ENCODE measurements at regions not wholly inside any gene's neighbourhood (a gene's known extent, or its start where the extent isn't known, plus 50 kb on each side); places are given as distances from the start of the nearest gene placed in this dataset.

GRCh38 chr5:153005711-153006110 is 484.8 kb upstream of the GRIA1 start:
- no peak for DNase-seq (ENCODE audit: low read depth)

- DNase-seq (ENCODE audit: low read depth) = no peak
These were observed 483.8 kb upstream of the GRIA1 start for GRCh38 chr5:153006681-153007080.

GRCh38 chr5:153014194-153014593 is 476.3 kb upstream of the GRIA1 start:
- DNase-seq (ENCODE audit: low read depth) = no peak

- DNase-seq (ENCODE audit: low read depth) = no peak
These were observed 472.3 kb upstream of the GRIA1 start for GRCh38 chr5:153018121-153018520.

GRCh38 chr5:153030755-153031725 is 459.4 kb upstream of the GRIA1 start:
- DNase-seq (ENCODE audit: low read depth) = no peak

- no peak for DNase-seq (ENCODE audit: low read depth)
These were observed 451.0 kb upstream of the GRIA1 start for GRCh38 chr5:153039501-153039900.

GRCh38 chr5:153043886-153044285 is 446.6 kb upstream of the GRIA1 start:
- DNase-seq (ENCODE audit: low read depth) = no peak

GRCh38 chr5:153050496-153051179 is 439.8 kb upstream of the GRIA1 start:
- DNase-seq (ENCODE audit: low read depth) = no peak

- DNase-seq (ENCODE audit: low read depth) = no peak
These were observed 424.2 kb upstream of the GRIA1 start for GRCh38 chr5:153066281-153066680.

- no peak for DNase-seq (ENCODE audit: low read depth)
These were observed 422.6 kb upstream of the GRIA1 start for GRCh38 chr5:153067869-153068268.

- no peak for DNase-seq (ENCODE audit: low read depth)
These were observed 411.1 kb upstream of the GRIA1 start for GRCh38 chr5:153079396-153079795.

GRCh38 chr5:153080940-153081339 is 409.5 kb upstream of the GRIA1 start:
- no peak for DNase-seq (ENCODE audit: low read depth)

GRCh38 chr5:153081385-153081784 is 409.1 kb upstream of the GRIA1 start:
- no peak for DNase-seq (ENCODE audit: low read depth)

- no peak for DNase-seq (ENCODE audit: low read depth)
These were observed 406.0 kb upstream of the GRIA1 start for GRCh38 chr5:153084511-153084910.

GRCh38 chr5:153086486-153086885 is 404.0 kb upstream of the GRIA1 start:
- DNase-seq (ENCODE audit: low read depth) = no peak

- no peak for DNase-seq (ENCODE audit: low read depth)
These were observed 401.9 kb upstream of the GRIA1 start for GRCh38 chr5:153088538-153088937.

- no peak for DNase-seq (ENCODE audit: low read depth)
These were observed 396.1 kb upstream of the GRIA1 start for GRCh38 chr5:153094333-153094732.

GRCh38 chr5:153096381-153096780 is 394.1 kb upstream of the GRIA1 start:
- no peak for DNase-seq (ENCODE audit: low read depth)

GRCh38 chr5:153099328-153099727 is 391.1 kb upstream of the GRIA1 start:
- no peak for DNase-seq (ENCODE audit: low read depth)

- DNase-seq (ENCODE audit: low read depth) = no peak
These were observed 389.0 kb upstream of the GRIA1 start for GRCh38 chr5:153101235-153102180.

GRCh38 chr5:153116916-153117315 is 373.6 kb upstream of the GRIA1 start:
- no peak for DNase-seq (ENCODE audit: low read depth)

- DNase-seq (ENCODE audit: low read depth) = no peak
These were observed 372.5 kb upstream of the GRIA1 start for GRCh38 chr5:153118018-153118417.
